ENCODE measurements at regions not wholly inside any gene's neighbourhood (a gene's known extent, or its start where the extent isn't known, plus 50 kb on each side); places are given as distances from the start of the nearest gene placed in this dataset.
"Not testable (repeated sequence)": the region's sequence is repeated elsewhere in the genome, so short reads cannot be mapped to it uniquely, and the experiment has no call there.

GRCh38 chr7:64469673-64470072 lies 93.2 kb downstream of the ZNF680 start:
- no peak for DNase-seq

GRCh38 chr7:64465551-64465950 lies 97.3 kb downstream of the ZNF680 start:
- DNase-seq: no peak
- no peak for ATAC-seq

More at GRCh38 chr7:64469673-64470072, 93.2 kb downstream of the ZNF680 start:
- no peak for ATAC-seq

- DNase-seq (peak; percentile 8), ATAC-seq (no peak)
Measured at GRCh38 chr7:64463636-64464375, 99.1 kb downstream of the ZNF680 start.

- not testable (repeated sequence) for ATAC-seq, DNase-seq
Measured at GRCh38 chr7:64459858-64460257, 103.0 kb downstream of the ZNF680 start.

- no peak for ATAC-seq
- no peak for DNase-seq
Measured at GRCh38 chr7:64433590-64433989, 119.8 kb downstream of the ZNF736 start.

- no peak for DNase-seq
- no peak for ATAC-seq
Measured at GRCh38 chr7:64431838-64432237, 118.1 kb downstream of the ZNF736 start.

- no peak for DNase-seq
- ATAC-seq: no peak
Measured at GRCh38 chr7:64429232-64429631, 115.5 kb downstream of the ZNF736 start.

GRCh38 chr7:64425436-64425835 lies 111.7 kb downstream of the ZNF736 start:
- DNase-seq, ATAC-seq: not testable (repeated sequence)

- ATAC-seq: no peak
- no peak for DNase-seq
Measured at GRCh38 chr7:64407148-64407547, 93.4 kb downstream of the ZNF736 start.
